ENCODE measurements at regions not wholly inside any gene's neighbourhood (a gene's known extent, or its start where the extent isn't known, plus 50 kb on each side); places are given as distances from the start of the nearest gene placed in this dataset.

- Mint-ChIP-seq H3K4me3 (no peak overlapping the region), H3K4me1 (no peaks in the 10 kb centered on the region), H3K9me3 (no peaks in the 10 kb centered on the region), H3K27me3 (no peaks in the 10 kb centered on the region), H3K27ac (no peak overlapping the region), H3K36me3 (ENCODE audit: low read depth) (no peaks in the 10 kb centered on the region)
- CTCF ChIA-PET, result no interaction called here
- POLR2A ChIA-PET, result no interaction called here
- DNase-seq, result no peak
These were observed 246.2 kb downstream of the LRFN2 start for GRCh38 chr6:40340957-40341356.

GRCh38 chr6:40340196-40340595 is 247.0 kb downstream of the LRFN2 start:
- DNase-seq, result no peak
- Mint-ChIP-seq H3K36me3 (ENCODE audit: low read depth) (no peaks in the 10 kb centered on the region), H3K4me1 (no peaks in the 10 kb centered on the region), H3K27ac (no peak overlapping the region), H3K9me3 (no peaks in the 10 kb centered on the region), H3K4me3 (no peak overlapping the region), H3K27me3 (peaks cover 2% of the 10 kb centered on the region)
- CTCF ChIA-PET, result no interaction called here
- POLR2A ChIA-PET, result no interaction called here

DNA sequence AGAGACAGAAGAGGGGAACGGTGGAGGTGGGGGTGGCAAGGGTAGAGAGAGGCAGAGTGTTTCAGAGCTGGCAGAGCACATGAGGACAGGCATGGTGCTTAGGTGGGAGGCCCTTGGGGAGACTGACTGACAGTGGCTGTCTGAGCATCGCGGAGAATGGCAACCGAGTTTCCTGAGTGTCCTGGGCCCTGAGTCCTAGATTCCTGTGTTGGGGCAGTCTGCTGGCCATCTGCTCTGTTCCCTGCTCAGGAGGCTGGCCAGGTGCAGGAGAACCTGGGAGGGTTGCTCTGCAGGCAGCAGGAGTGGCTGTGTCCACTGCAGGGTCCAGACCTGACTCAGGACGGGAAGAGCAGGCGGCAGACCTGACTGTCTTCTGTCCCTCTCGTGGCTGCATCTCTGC is 248.9 kb downstream of the LRFN2 start:
- Mint-ChIP-seq H3K9me3 (no peaks in the 10 kb centered on the region), H3K36me3 (ENCODE audit: low read depth) (no peaks in the 10 kb centered on the region), H3K4me1 (no peaks in the 10 kb centered on the region), H3K27me3 (peaks cover 5% of the 10 kb centered on the region), H3K27ac (no peak overlapping the region), H3K4me3 (no peak overlapping the region)
- no peak for DNase-seq
- ChIA-PET POLR2A (no interaction called here), CTCF (interaction anchor here (0.6 kb wide), 1 partner anchor 249 kb away, joined by 3 read pairs; the partner anchor contains the start of gene LRFN2)

DNA sequence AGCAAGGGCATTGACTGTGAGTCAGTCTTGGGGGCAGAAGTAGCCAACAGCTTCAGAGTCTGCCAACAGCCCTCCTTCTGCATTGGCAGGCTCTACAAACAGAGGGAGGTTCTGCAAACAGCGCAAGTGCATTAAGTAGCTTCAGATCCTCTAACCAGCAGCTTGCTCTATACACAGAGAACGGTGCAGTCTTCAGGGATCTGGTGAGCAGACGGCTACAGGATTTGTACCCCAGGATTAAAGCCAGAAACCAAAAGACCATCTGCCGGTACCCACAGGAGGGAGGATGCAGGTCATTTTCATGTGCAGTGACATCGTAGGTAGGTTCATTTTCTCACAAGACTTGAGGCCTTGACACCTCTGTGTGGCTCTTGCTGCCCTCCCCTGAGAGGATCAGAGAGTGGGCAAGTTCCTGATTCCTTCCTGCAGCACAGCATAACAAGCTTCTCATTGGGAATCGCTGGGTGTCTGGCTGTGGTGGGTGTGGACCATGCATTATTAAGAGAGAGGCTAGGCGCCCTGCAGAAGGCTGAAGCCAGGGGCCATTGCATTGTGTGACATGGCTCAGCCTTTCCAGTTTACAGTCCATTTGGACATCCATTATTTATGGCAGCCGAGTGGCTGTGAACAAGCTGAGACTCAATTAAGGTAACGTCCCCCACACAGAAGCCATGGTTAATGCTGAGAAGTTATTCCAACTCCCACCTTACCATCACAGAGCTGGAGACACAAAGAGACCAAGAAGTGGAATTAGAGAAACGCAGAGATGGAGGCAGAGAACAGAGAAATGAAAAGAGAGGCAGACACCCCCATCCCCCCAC is 250.0 kb downstream of the LRFN2 start:
- no peaks in the 10 kb centered on the region for H3K9me3 Mint-ChIP-seq
- ChIA-PET CTCF (no interaction called here), POLR2A (no interaction called here)

GRCh38 chr6:40336296-40336695 is 250.9 kb downstream of the LRFN2 start:
- DNase-seq, result no peak
- Mint-ChIP-seq H3K4me1 (no peaks in the 10 kb centered on the region), H3K4me3 (no peak overlapping the region), H3K9me3 (no peaks in the 10 kb centered on the region), H3K27me3 (peaks cover 5% of the 10 kb centered on the region), H3K36me3 (ENCODE audit: low read depth) (no peaks in the 10 kb centered on the region), H3K27ac (no peak overlapping the region)
- ChIA-PET CTCF (interaction anchor here (0.7 kb wide), 1 partner anchor 212 kb away, joined by 3 read pairs; no protein-coding TSS in a partner anchor), POLR2A (no interaction called here)

More for the DNA sequence above, 250.0 kb downstream of the LRFN2 start:
- no peak overlapping the region for H3K4me3 Mint-ChIP-seq
- H3K4me1 Mint-ChIP-seq, result no peaks in the 10 kb centered on the region
- no peaks in the 10 kb centered on the region for H3K36me3 Mint-ChIP-seq (ENCODE audit: low read depth)
- no peak overlapping the region for H3K27ac Mint-ChIP-seq
- peaks cover 5% of the 10 kb centered on the region for H3K27me3 Mint-ChIP-seq
- no peak for DNase-seq

- no peak for DNase-seq
- POLR2A ChIA-PET, result no interaction called here
- Mint-ChIP-seq H3K9me3 (no peaks in the 10 kb centered on the region), H3K4me3 (no peak overlapping the region), H3K4me1 (no peaks in the 10 kb centered on the region), H3K27me3 (peaks cover 7% of the 10 kb centered on the region), H3K36me3 (ENCODE audit: low read depth) (no peaks in the 10 kb centered on the region), H3K27ac (no peak overlapping the region)
- CTCF ChIA-PET, result no interaction called here
These were observed 252.5 kb downstream of the LRFN2 start for GRCh38 chr6:40334496-40335270.

DNA sequence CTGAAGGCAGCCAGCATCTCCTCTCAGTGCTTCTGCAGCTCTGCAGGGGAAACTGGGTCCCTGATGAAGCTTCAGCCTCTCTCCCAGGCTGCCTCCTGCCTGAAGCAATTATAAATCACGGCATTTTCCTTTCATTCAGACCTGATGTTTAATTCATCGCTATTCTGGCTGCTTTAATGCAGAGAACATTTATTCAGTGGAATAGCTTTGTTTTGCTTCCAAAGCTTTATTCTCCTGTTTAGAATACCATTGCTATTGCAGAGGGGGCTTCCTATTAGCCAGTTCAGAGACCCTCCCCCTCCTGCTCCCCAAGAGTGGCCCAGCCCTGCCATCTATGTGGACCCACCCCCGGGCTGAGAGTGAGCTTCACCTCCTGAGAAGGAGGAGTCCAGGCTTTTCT is 255.6 kb downstream of the LRFN2 start:
- Mint-ChIP-seq H3K27me3 (peaks cover 7% of the 10 kb centered on the region), H3K27ac (no peak overlapping the region), H3K4me1 (no peaks in the 10 kb centered on the region), H3K4me3 (no peak overlapping the region), H3K36me3 (ENCODE audit: low read depth) (no peaks in the 10 kb centered on the region), H3K9me3 (no peaks in the 10 kb centered on the region)
- DNase-seq, result no peak
- CTCF ChIA-PET, result no interaction called here
- POLR2A ChIA-PET, result no interaction called here

- Mint-ChIP-seq H3K27ac (no peak overlapping the region), H3K9me3 (no peaks in the 10 kb centered on the region), H3K4me1 (no peaks in the 10 kb centered on the region), H3K4me3 (no peak overlapping the region), H3K36me3 (ENCODE audit: low read depth) (no peaks in the 10 kb centered on the region), H3K27me3 (peaks cover 5% of the 10 kb centered on the region)
- CTCF ChIA-PET, result no interaction called here
- POLR2A ChIA-PET, result no interaction called here
- DNase-seq, result no peak
These were observed 256.9 kb downstream of the LRFN2 start for GRCh38 chr6:40330301-40330721.

DNA sequence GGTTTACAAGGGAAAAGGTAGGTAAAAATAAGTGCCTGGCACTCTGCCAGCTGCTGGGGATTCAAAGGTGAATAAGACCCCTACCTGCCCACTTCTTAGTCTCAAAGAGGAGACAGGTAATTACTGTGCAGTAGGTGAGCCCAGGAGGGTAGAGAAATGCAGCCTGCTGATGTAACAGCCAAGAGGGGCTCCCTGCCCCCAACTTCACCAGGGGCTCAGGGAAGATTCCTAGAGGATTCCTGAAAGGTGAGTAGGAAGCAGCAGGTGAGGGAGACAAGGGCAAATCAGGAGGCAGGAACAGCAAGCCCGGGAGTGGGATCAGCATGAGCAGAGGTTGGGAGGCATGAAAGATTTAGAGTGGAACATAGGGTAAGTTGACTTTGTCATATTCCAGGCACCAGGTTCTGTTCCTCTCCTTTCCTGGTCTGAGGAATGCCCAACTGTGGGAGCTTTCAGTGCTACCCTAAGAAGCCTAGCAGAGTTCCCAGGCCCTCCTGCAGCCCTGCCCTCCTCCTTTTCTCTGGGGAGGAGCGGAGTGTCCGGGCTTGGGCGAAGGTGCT is 258.1 kb downstream of the LRFN2 start:
- no peak overlapping the region for H3K27ac Mint-ChIP-seq
- ChIA-PET POLR2A (no interaction called here), CTCF (interaction anchor here (0.9 to 2.3 kb wide), 4 partner anchors 13 to 583 kb away, joined by 3 to 11 read pairs (median 4); partner anchors contain the start of gene LRFN2)
- no peak for DNase-seq
- H3K4me3 Mint-ChIP-seq, result no peak overlapping the region
- no peaks in the 10 kb centered on the region for H3K9me3 Mint-ChIP-seq
- no peaks in the 10 kb centered on the region for H3K36me3 Mint-ChIP-seq (ENCODE audit: low read depth)
- H3K4me1 Mint-ChIP-seq, result no peaks in the 10 kb centered on the region
- peaks cover 5% of the 10 kb centered on the region for H3K27me3 Mint-ChIP-seq

- ChIA-PET POLR2A (no interaction called here), CTCF (interaction anchor here (0.8 to 2.3 kb wide), 5 partner anchors 14 to 583 kb away, joined by 3 to 11 read pairs (median 4); partner anchors contain the start of gene LRFN2)
- Mint-ChIP-seq H3K27me3 (peaks cover 5% of the 10 kb centered on the region), H3K4me1 (no peaks in the 10 kb centered on the region), H3K9me3 (no peaks in the 10 kb centered on the region), H3K36me3 (ENCODE audit: low read depth) (no peaks in the 10 kb centered on the region), H3K4me3 (no peak overlapping the region), H3K27ac (no peak overlapping the region)
- DNase-seq, result peak; percentile 31
These were observed 258.7 kb downstream of the LRFN2 start for GRCh38 chr6:40328386-40328985.

DNA sequence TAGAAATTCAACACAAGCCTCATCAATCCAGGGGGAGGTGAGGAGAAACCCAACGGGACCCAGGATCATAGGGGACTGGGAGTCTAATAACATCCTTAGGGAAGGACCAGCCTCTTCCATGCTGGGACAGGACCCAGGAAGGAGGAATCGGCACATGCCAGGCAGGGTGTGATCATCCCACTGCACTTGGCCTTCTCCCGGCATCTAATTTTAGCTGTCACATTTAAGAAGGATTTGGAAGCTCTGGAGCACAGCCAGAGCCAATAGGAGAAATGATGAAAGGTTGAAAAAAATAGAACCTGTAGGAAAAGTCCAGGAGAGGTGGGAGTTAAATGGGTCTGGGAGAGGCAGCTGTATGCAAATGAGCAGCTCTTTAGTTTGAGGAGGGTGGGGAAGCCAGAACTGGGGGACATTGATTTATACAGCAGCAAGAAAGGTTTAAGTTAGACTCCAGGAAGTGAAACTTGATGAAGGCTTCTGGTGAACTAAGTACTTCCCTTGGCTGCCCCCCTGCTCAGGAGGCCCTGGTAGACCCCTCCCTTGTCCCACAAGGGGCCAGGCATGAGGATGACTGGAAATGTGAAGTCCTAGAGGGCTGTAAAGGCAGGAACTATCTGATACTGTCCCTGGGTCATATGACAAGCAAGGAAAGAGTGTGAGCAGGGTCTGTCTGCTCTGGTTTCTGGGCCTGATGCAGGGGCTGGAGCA is 260.3 kb downstream of the LRFN2 start:
- H3K4me3 Mint-ChIP-seq, result no peak overlapping the region
- H3K9me3 Mint-ChIP-seq, result no peaks in the 10 kb centered on the region
- ChIA-PET CTCF (interaction anchor here (2.3 kb wide), 1 partner anchor 261 kb away, joined by 11 read pairs; the partner anchor contains the start of gene LRFN2), POLR2A (no interaction called here)
- no peak for DNase-seq
- H3K36me3 Mint-ChIP-seq (ENCODE audit: low read depth), result no peaks in the 10 kb centered on the region
- H3K4me1 Mint-ChIP-seq, result no peaks in the 10 kb centered on the region
- no peak overlapping the region for H3K27ac Mint-ChIP-seq
- peaks cover 9% of the 10 kb centered on the region for H3K27me3 Mint-ChIP-seq

DNA sequence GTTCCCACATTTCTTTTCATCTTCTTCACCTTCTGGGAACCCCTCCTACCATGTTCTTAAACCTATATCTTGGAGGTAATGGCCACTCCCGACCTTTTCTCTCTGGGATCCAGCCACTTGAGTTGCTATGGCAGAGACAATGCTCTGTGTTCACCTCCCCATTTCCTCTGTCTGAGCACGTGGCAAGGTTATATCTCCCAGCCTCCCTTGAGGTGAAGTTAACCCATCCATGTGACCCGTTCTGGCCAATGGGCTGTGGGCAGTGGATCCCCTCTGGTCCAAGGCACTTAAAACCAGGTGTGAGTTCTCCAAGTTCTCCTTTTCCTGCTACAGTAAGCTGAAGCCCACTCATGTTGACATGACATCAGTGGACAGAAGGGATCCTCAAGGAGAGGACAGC is 261.4 kb downstream of the LRFN2 start:
- H3K4me1 Mint-ChIP-seq, result no peaks in the 10 kb centered on the region
- ChIA-PET CTCF (no interaction called here), POLR2A (no interaction called here)
- H3K27me3 Mint-ChIP-seq, result peaks cover 7% of the 10 kb centered on the region
- H3K27ac Mint-ChIP-seq, result no peak overlapping the region
- no peak overlapping the region for H3K4me3 Mint-ChIP-seq
- no peaks in the 10 kb centered on the region for H3K9me3 Mint-ChIP-seq
- no peak for DNase-seq
- no peaks in the 10 kb centered on the region for H3K36me3 Mint-ChIP-seq (ENCODE audit: low read depth)
